Peyer's patch (tissue), 4 donors: ENCODE measurements at regions not wholly inside any gene's neighbourhood (a gene's known extent, or its start where the extent isn't known, plus 50 kb on each side); places are given as distances from the start of the nearest gene placed in this dataset.

Experiments used
- POLR2A ChIP-seq, 2 donors: fragments of 450-650 bp; IDR thresholded peaks; one replicate each; pipeline ENCODE4 v1.5.1; 2017; ENCODE audit warnings: antibody characterized with exemption in 2 of 2, mild to moderate bottlenecking in 2 of 2, moderate library complexity in 2 of 2
- TF ChIP-seq, protein P1 (sequence below), 6 experiments: fragments of 450-650 bp in 4 of 6; fragments of 200-600 bp in 2 of 6; sonication (generic) in 1 of 6; IDR thresholded peaks; one replicate each; pipeline ENCODE4 v1.5.1; 2017 to 2019; ENCODE audit warnings: antibody characterized with exemption in 6 of 6, mild to moderate bottlenecking in 3 of 6, moderate library complexity in 1 of 6

DNA sequence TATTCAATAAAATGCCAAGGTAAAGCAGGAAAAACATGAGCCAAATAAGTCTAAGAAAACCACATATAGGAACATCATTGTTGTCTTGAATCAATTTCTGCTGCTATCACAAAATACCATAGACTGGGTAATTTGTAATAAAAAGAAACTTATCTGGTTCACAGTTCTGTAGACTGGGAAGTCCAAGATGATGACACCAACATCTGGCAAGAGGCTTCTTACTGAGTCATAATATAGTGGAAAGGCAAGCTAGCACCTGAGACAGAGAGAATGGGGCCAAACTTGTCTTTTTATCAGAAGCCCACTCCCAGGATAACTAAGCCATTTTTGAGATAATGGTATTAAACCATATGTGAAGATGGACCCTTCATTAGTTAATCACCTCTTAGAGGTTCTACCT is 975.9 kb downstream of the FLRT2 start:
- TF ChIP-seq, protein P1, sequence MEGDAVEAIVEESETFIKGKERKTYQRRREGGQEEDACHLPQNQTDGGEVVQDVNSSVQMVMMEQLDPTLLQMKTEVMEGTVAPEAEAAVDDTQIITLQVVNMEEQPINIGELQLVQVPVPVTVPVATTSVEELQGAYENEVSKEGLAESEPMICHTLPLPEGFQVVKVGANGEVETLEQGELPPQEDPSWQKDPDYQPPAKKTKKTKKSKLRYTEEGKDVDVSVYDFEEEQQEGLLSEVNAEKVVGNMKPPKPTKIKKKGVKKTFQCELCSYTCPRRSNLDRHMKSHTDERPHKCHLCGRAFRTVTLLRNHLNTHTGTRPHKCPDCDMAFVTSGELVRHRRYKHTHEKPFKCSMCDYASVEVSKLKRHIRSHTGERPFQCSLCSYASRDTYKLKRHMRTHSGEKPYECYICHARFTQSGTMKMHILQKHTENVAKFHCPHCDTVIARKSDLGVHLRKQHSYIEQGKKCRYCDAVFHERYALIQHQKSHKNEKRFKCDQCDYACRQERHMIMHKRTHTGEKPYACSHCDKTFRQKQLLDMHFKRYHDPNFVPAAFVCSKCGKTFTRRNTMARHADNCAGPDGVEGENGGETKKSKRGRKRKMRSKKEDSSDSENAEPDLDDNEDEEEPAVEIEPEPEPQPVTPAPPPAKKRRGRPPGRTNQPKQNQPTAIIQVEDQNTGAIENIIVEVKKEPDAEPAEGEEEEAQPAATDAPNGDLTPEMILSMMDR (IDR thresholded peaks at IDR 0.05) = no peak
- TF ChIP-seq POLR2A (IDR thresholded peaks at IDR 0.05) = no peak
